Stimulated activated CD8-positive, alpha-beta memory T cell treated with anti-CD3 and anti-CD28 coated beads, Interleukin-7, amount 100 ng/mL, for 24 hours (primary cell): ENCODE measurements at regions not wholly inside any gene's neighbourhood (a gene's known extent, or its start where the extent isn't known, plus 50 kb on each side); places are given as distances from the start of the nearest gene placed in this dataset.

Source experiments
- DNase-seq: peaks from one replicate; pipeline ENCODE4 v3.0.0-alpha.2; 2020; ENCODE audit warnings: low read depth

- DNase-seq: no peak
Measured at GRCh38 chr13:99892866-99893504, 78.6 kb downstream of the ZIC5 start.

GRCh38 chr13:99892196-99892613 is 79.4 kb downstream of the ZIC5 start:
- no peak for DNase-seq

GRCh38 chr13:99886706-99887105 is 84.9 kb downstream of the ZIC5 start:
- DNase-seq: no peak

- no peak for DNase-seq
Measured at GRCh38 chr13:99884913-99885312, 86.7 kb downstream of the ZIC5 start.

GRCh38 chr13:99883805-99884204 is 87.8 kb downstream of the ZIC5 start:
- DNase-seq: no peak

GRCh38 chr13:99878921-99879610 is 92.5 kb downstream of the ZIC5 start:
- DNase-seq: no peak

GRCh38 chr13:99876651-99877050 is 94.9 kb downstream of the ZIC5 start:
- no peak for DNase-seq

- no peak for DNase-seq
Measured at GRCh38 chr13:99875391-99875790, 96.2 kb downstream of the ZIC5 start.

- DNase-seq: no peak
Measured at GRCh38 chr13:99873832-99874430, 97.6 kb downstream of the ZIC5 start.

- no peak for DNase-seq
Measured at GRCh38 chr13:99873141-99873540, 98.4 kb downstream of the ZIC5 start.

GRCh38 chr13:99871249-99871898 is 100.2 kb downstream of the ZIC5 start:
- DNase-seq: no peak

- DNase-seq: no peak
Measured at GRCh38 chr13:99870541-99870940, 101.0 kb downstream of the ZIC5 start.

GRCh38 chr13:99869830-99870229 is 101.7 kb downstream of the ZIC5 start:
- DNase-seq: no peak

- no peak for DNase-seq
Measured at GRCh38 chr13:99868767-99869166, 102.8 kb downstream of the ZIC5 start.

GRCh38 chr13:99867535-99868257 is 103.9 kb downstream of the ZIC5 start:
- no peak for DNase-seq

GRCh38 chr13:99866781-99867180 is 104.8 kb downstream of the ZIC5 start:
- DNase-seq: no peak

GRCh38 chr13:99865420-99865930 is 106.1 kb downstream of the ZIC5 start:
- no peak for DNase-seq

GRCh38 chr13:99864627-99864990 is 107.0 kb downstream of the ZIC5 start:
- no peak for DNase-seq

- no peak for DNase-seq
Measured at GRCh38 chr13:99863789-99864626, 107.6 kb downstream of the ZIC5 start.

GRCh38 chr13:99862244-99862643 is 109.3 kb downstream of the ZIC5 start:
- DNase-seq: no peak

- no peak for DNase-seq
Measured at GRCh38 chr13:99861771-99862170, 109.8 kb downstream of the ZIC5 start.
